Thoracic aorta (tissue), 2 donors: ENCODE measurements at regions not wholly inside any gene's neighbourhood (a gene's known extent, or its start where the extent isn't known, plus 50 kb on each side); places are given as distances from the start of the nearest gene placed in this dataset.
"Not testable (repeated sequence)": the region's sequence is repeated elsewhere in the genome, so short reads cannot be mapped to it uniquely, and the experiment has no call there.

Source experiments
- ATAC-seq: fragments of 150-250 bp; one replicate; pipeline ENCODE4 v1.8.0; 2017; ENCODE audit warnings: low read depth; ENCODE audit not compliant: insufficient number of reproducible peaks, low FRiP score
- DNase-seq: peaks from one replicate; pipeline ENCODE4 v3.0.0-alpha.2; 2020; ENCODE audit warnings: low spot score
- H3K27ac ChIP-seq, 2 donors: fragments of 200-600 bp; sonication (generic); 1 replicate in 1 of 2; 2 replicates in 1 of 2; pipeline ENCODE4 v1.5.1; 2016; ENCODE audit warnings: mild to moderate bottlenecking in 2 of 2, moderate library complexity in 2 of 2
- H3K27me3 ChIP-seq: fragments of 200-600 bp; sonication (generic); replicated peaks from 2 replicates; pipeline ENCODE4 v1.6.0; 2016; ENCODE audit warnings: mild to moderate bottlenecking; ENCODE audit not compliant: insufficient read depth
- H3K36me3 ChIP-seq: fragments of 200-600 bp; sonication (generic); one replicate; pipeline ENCODE4 v1.5.1; 2016
- H3K4me1 ChIP-seq, 2 donors: fragments of 200-600 bp; sonication (generic); 1 replicate in 1 of 2; 2 replicates in 1 of 2; pipeline versions ENCODE4 v1.5.1 to v1.6.0; 2016; ENCODE audit warnings: low read depth in 2 of 2, mild to moderate bottlenecking in 1 of 2; ENCODE audit not compliant: control insufficient read depth in 1 of 2
- H3K4me3 ChIP-seq: fragments of 200-600 bp; sonication (generic); 2 replicates; pipeline ENCODE4 v1.5.1; 2016; ENCODE audit warnings: mild to moderate bottlenecking
- H3K9me3 ChIP-seq: fragments of 200-600 bp; sonication (generic); 2 replicates; pipeline ENCODE4 v1.5.1; 2016
- TF ChIP-seq, protein P1 (sequence below): fragments of 200-600 bp; sonication (generic); IDR thresholded peaks from one replicate; pipeline ENCODE4 v1.5.1; 2019; ENCODE audit warnings: antibody characterized with exemption

DNA sequence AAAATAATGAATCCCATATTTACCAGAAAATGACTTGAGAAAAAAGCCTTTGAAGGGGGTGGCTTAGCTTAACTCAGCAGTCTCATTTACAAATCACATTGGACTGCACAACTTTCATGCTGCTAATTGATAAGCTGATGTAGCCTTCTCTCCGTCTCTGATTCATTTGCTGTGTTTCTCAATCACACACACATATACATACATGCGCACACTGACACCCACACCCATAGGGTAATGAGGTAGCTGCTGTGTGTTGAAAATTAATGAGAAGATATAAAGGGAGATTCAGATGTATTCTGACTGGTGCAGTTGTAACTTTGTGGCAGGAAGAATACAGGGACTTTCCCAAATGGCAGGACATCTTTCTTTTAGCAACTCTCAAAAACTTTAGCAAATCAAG is 141.9 kb upstream of the GCFC2 start:
- Histone ChIP-seq H3K4me3 (no peak overlapping the region), H3K36me3 (no peaks in the 10 kb centered on the region), H3K9me3 (no peaks in the 10 kb centered on the region), H3K27me3 (no peaks in the 10 kb centered on the region), H3K4me1 (no peaks in the 10 kb centered on the region), H3K27ac (no peak overlapping the region)
- no peak for DNase-seq
- no peak for ATAC-seq
- TF ChIP-seq, protein P1, sequence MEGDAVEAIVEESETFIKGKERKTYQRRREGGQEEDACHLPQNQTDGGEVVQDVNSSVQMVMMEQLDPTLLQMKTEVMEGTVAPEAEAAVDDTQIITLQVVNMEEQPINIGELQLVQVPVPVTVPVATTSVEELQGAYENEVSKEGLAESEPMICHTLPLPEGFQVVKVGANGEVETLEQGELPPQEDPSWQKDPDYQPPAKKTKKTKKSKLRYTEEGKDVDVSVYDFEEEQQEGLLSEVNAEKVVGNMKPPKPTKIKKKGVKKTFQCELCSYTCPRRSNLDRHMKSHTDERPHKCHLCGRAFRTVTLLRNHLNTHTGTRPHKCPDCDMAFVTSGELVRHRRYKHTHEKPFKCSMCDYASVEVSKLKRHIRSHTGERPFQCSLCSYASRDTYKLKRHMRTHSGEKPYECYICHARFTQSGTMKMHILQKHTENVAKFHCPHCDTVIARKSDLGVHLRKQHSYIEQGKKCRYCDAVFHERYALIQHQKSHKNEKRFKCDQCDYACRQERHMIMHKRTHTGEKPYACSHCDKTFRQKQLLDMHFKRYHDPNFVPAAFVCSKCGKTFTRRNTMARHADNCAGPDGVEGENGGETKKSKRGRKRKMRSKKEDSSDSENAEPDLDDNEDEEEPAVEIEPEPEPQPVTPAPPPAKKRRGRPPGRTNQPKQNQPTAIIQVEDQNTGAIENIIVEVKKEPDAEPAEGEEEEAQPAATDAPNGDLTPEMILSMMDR: no peak

DNA sequence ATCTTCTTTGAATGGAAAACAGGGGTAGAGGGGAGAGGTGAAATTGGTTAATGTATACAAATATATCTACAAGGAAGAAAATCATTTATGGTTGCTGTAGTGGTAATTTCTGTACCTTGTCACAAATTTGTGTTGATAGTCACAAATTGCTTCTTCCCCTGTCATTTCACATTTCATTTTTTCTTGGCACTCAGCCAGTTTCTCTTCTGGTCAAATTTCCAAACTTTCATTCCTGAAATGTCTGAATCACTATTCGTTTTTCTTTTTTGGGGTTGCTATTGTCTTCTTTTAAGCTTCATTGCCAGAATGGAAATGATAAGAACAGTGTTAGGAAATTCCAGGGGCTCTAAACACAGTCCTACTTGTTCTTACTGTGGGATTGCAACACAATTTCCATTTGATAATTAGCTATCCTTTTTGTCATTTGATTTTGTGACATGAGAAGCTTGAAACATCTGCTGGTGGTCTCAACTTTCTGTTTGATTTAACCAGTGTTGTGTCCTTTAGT is 136.0 kb upstream of the GCFC2 start:
- no peak overlapping the region for H3K27ac ChIP-seq
- H3K4me1 ChIP-seq: no peaks in the 10 kb centered on the region
- H3K4me3 ChIP-seq: no peak overlapping the region
- H3K36me3 ChIP-seq: no peaks in the 10 kb centered on the region
- no peaks in the 10 kb centered on the region for H3K9me3 ChIP-seq
- H3K27me3 ChIP-seq: no peaks in the 10 kb centered on the region
- DNase-seq (no peak), ATAC-seq (no peak)
- TF ChIP-seq, protein P1: no peak

GRCh38 chr2:75844651-75845050 is 133.9 kb upstream of the GCFC2 start:
- TF ChIP-seq, protein P1: no peak

DNA sequence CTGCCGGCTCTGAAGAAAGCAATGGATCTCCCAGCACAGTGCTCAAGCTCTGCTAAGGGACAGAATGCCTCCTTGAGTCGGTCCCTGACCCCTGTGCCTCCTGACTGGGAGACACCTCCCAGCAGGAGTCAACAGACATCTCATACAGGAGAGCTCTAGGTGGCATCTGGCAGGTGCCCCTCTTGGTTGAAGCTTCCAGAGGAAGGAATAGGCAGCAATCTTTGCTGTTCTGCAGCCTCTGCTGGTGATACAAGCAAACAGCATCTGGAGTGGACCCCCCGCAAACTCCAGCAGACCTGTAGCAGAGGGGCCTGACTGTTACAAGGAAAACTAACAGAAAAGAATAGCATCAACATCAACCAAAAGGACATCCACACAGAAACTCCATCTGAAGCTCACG is 123.9 kb upstream of the GCFC2 start:
- H3K36me3 ChIP-seq, H3K4me1 ChIP-seq, H3K27ac ChIP-seq, DNase-seq, H3K9me3 ChIP-seq, H3K4me3 ChIP-seq, ATAC-seq, H3K27me3 ChIP-seq: not testable (repeated sequence)

More at GRCh38 chr2:75844651-75845050, 133.9 kb upstream of the GCFC2 start:
- no peak overlapping the region for H3K27ac ChIP-seq
- DNase-seq (no peak), ATAC-seq (no peak)
- no peak overlapping the region for H3K4me3 ChIP-seq
- no peaks in the 10 kb centered on the region for H3K27me3 ChIP-seq
- H3K9me3 ChIP-seq: no peaks in the 10 kb centered on the region
- no peaks in the 10 kb centered on the region for H3K36me3 ChIP-seq
- H3K4me1 ChIP-seq: no peaks in the 10 kb centered on the region

- no peaks in the 10 kb centered on the region for H3K36me3 ChIP-seq
- H3K4me3 ChIP-seq: no peak overlapping the region
- H3K9me3 ChIP-seq: no peaks in the 10 kb centered on the region
- TF ChIP-seq, protein P1: no peak
- no peak for DNase-seq
- H3K4me1 ChIP-seq: no peaks in the 10 kb centered on the region
- H3K27ac ChIP-seq: no peak overlapping the region
- no peak for ATAC-seq
- no peaks in the 10 kb centered on the region for H3K27me3 ChIP-seq
Observed at GRCh38 chr2:75833386-75833785, 122.7 kb upstream of the GCFC2 start.

- TF ChIP-seq, protein P1: no peak
- no peaks in the 10 kb centered on the region for H3K4me1 ChIP-seq
- H3K27ac ChIP-seq: no peak overlapping the region
- no peak overlapping the region for H3K4me3 ChIP-seq
- no peaks in the 10 kb centered on the region for H3K27me3 ChIP-seq
- DNase-seq (no peak), ATAC-seq (no peak)
- H3K9me3 ChIP-seq: no peaks in the 10 kb centered on the region
- H3K36me3 ChIP-seq: no peaks in the 10 kb centered on the region
Observed at GRCh38 chr2:75828826-75829225, 118.1 kb upstream of the GCFC2 start.

DNA sequence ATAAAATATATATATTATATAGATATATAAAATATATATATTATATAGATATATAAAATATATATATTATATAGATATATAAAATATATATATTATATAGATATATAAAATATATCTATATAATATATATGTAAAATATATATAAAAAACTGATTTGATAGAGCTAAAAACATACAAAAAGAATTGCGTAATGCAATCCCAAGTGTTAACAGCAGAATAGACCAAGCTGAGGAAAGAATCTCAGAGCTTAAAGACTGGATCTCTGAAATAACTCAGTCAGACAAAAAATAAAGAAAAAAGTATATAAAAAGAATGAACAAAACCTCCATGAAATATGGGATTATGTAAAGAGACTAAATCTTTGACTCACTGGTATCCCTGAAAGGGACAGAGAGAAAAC is 112.8 kb upstream of the GCFC2 start:
- H3K4me1 ChIP-seq, H3K36me3 ChIP-seq, H3K9me3 ChIP-seq, H3K4me3 ChIP-seq, H3K27ac ChIP-seq, ATAC-seq, DNase-seq, H3K27me3 ChIP-seq: not testable (repeated sequence)
